ENCODE measurements at regions not wholly inside any gene's neighbourhood (a gene's known extent, or its start where the extent isn't known, plus 50 kb on each side); places are given as distances from the start of the nearest gene placed in this dataset.

- Histone ChIP-seq H4K20me1 (replicated peaks; ENCODE audit: control insufficient read depth, extremely low read depth, insufficient read depth, low read length) (no peaks in the 10 kb centered on the region), H3K4me2 (ENCODE audit: insufficient read depth, low read length) (no peak overlapping the region), H2AFZ (ENCODE audit: low read depth, low read length) (no peak overlapping the region), H3K9me3 (replicated peaks; ENCODE audit: control insufficient read depth, insufficient read depth, low read length) (no peaks in the 10 kb centered on the region), H3K4me1 (ENCODE audit: control insufficient read depth, extremely low read depth, insufficient read depth, low read length) (peaks cover 18% of the 10 kb centered on the region), H3K27ac (ENCODE audit: insufficient read depth, low read depth, low read length) (no peak overlapping the region), H3K27me3 (ENCODE audit: control insufficient read depth in 2 of 2, insufficient read depth in 2 of 2, low read length in 2 of 2) (no peaks in the 10 kb centered on the region), H3K9ac (replicated peaks; ENCODE audit: extremely low read depth, insufficient read depth, low read length) (no peak overlapping the region), H3K36me3 (ENCODE audit: control insufficient read depth in 2 of 2, extremely low read depth in 1 of 2, insufficient read depth in 2 of 2, low read length in 2 of 2) (no peaks in the 10 kb centered on the region), H3K9me1 (replicated peaks; ENCODE audit: control insufficient read depth, extremely low read depth, insufficient read depth, low read length) (no peaks in the 10 kb centered on the region), H3K79me2 (ENCODE audit: control insufficient read depth, insufficient read depth, low read length) (no peaks in the 10 kb centered on the region), H3K4me3 (replicated peaks in 1 of 3; ENCODE audit: insufficient read depth in 1 of 3, low read depth in 1 of 3, low read length in 3 of 3) (no peak overlapping the region)
- BruUV-seq (replicated peaks): no TSS peak
- ChIA-PET POLR2A (interaction anchor here (1.2 kb wide), 1 partner anchor 51 kb away, joined by 4 read pairs; no protein-coding TSS in a partner anchor), CTCF (interaction anchor here (0.8 to 1.8 kb wide), 2 partner anchors 51 to 60 kb away, joined by 5 to 7 read pairs; no protein-coding TSS in a partner anchor)
- dilution Hi-C loops (cut with MboI; ENCODE audit: extremely low pct_ligation_motif_present, low sequenced_read_pairs) (no loop called here), intact Hi-C loops (cut with micrococcal nuclease) (no loop called here)
- FAIRE-seq (peak; percentile 62), DNase-seq (ENCODE audit: low read depth, low spot score) (peak; percentile 78)
- TF ChIP-seq FOS (IDR thresholded peaks at IDR 0.05; ENCODE audit: borderline replicate concordance, insufficient read depth, low read length): no peak
- TF ChIP-seq EZH2 (IDR thresholded peaks at IDR 0.05; ENCODE audit: borderline replicate concordance, low read depth, low read length, severe bottlenecking): no peak
- no peak for TF ChIP-seq MYC (IDR thresholded peaks at IDR 0.05; ENCODE audit: low read depth, low read length)
- TF ChIP-seq POLR2A (IDR thresholded peaks at IDR 0.05; ENCODE audit: low read depth, low read length): no peak
- TF ChIP-seq CTCF (IDR thresholded peaks at IDR 0.05; ENCODE audit: extremely low read depth in 1 of 2, insufficient read depth in 1 of 2, low read depth in 1 of 2, low read length in 2 of 2): no peak
- TF ChIP-seq JUN (IDR thresholded peaks at IDR 0.05; ENCODE audit: borderline replicate concordance, insufficient read depth, insufficient read length, low read depth): no peak
- no peak for TF ChIP-seq POLR2AphosphoS5 (IDR thresholded peaks at IDR 0.05; ENCODE audit: insufficient read depth, low read depth, low read length)
- TF ChIP-seq GATA2 (IDR thresholded peaks at IDR 0.05; ENCODE audit: insufficient read depth, insufficient read length, low read depth, low read length): no peak
- no peak for TF ChIP-seq MAX (IDR thresholded peaks at IDR 0.05; ENCODE audit: insufficient read depth, insufficient read length)
Measured at GRCh38 chr6:167648501-167649278, 178.0 kb upstream of the AFDN start.

Data from endothelial cell of umbilical vein (primary cell).